GM18907 (cell line): ENCODE measurements at regions not wholly inside any gene's neighbourhood (a gene's known extent, or its start where the extent isn't known, plus 50 kb on each side); places are given as distances from the start of the nearest gene placed in this dataset.
A peak's percentile ranks its signal among the peaks of the same experiment; 100 is the strongest.

Experiments used
- ATAC-seq: cut with Tn5 transposase; IDR thresholded peaks from one replicate; pipeline ENCODE4 v1.9.1; 2021; ENCODE audit warnings: mild to moderate bottlenecking, moderate library complexity; ENCODE audit not compliant: unreplicated experiment

GRCh38 chr13:107866941-107867623 lies 348.3 kb downstream of the LIG4 start:
- no peak for ATAC-seq

- ATAC-seq = no peak
Observed at GRCh38 chr13:107866032-107866940, 349.1 kb downstream of the LIG4 start.

GRCh38 chr13:107865643-107866031 lies 349.7 kb downstream of the LIG4 start:
- ATAC-seq = no peak

- ATAC-seq = no peak
Observed at GRCh38 chr13:107865318-107865575, 350.1 kb downstream of the LIG4 start.

- ATAC-seq = no peak
Observed at GRCh38 chr13:107864543-107865317, 350.6 kb downstream of the LIG4 start.

GRCh38 chr13:107860284-107860683 lies 355.1 kb downstream of the LIG4 start:
- no peak for ATAC-seq

GRCh38 chr13:107854880-107855279 lies 360.5 kb downstream of the LIG4 start:
- no peak for ATAC-seq

DNA sequence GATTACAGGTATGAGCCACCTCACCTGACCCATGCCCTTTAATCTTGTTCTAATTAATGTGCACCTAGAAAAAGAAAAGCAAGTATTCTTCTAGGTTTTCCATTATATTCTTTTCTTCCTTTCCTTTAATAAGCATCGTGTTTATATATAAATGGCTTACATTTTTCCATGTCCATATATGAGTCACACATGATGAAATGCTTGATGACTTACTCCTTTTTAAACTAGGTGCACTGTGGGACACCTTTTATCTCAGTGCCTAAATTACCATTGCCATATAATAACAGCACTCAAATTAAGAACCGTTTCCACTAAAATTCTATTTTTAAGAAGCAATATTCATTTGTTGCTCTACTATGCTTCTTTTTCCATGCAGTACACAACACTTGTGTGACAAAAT lies 363.3 kb downstream of the LIG4 start:
- ATAC-seq = no peak

DNA sequence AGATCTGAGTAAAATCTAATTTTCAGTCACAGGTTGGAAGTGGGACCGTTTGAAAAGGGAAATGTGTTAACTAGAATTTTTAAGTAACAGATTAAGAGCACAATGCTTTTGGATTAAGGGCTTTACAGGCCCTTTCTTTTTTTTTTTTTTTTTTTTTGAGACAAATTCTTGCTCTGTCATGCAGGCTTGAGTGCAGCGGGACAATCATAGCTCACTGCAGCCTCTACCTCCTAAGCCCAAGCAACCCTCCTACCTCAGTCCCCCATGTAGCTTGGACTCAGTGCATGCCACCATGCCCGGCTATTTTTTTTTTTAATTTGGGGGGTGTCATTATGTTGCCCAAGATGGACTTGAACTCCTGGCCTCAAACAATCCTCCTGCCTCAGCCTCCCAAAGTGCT lies 363.7 kb downstream of the LIG4 start:
- ATAC-seq = no peak

DNA sequence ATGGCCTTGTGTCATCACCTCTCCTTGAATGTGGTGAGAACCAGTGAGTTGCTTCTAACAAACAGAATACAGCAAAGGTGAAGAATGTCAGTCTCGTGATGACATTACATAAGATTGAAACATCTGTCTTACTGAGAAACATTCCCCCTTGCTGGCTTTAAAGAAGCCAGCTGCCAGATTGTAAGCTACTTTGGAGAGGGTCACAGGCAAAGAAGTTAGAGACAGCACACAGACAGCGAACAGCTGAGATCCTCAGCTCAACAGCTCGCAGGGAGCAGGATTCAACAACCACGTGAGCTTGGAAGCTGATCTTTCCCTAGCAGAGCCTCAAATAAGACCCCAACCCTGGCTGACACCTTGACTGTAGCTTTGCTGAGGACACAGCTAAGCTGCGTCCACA lies 367.9 kb downstream of the LIG4 start:
- ATAC-seq = no peak

DNA sequence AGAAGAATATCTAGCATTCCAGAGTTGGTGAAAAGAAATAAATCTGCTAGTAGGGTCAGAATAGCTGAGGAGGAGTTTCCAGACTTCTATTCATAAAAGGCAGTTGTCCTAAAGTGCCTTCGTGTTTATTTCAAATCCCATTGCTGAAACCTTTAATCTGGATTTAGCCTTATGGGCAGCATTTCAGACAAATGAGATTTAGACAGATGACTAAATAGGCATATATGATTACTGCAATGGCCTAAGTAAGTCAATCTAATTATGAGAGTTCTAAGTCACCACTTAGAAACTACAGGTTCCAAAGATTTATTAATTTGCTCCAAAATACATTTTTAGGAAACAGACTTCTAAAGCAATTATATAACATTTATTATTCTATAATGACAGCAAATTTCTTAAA lies 368.7 kb downstream of the LIG4 start:
- no peak for ATAC-seq

GRCh38 chr13:107845911-107846310 lies 369.4 kb downstream of the LIG4 start:
- ATAC-seq = no peak

GRCh38 chr13:107843681-107844080 lies 371.7 kb downstream of the LIG4 start:
- no peak for ATAC-seq

- ATAC-seq = no peak
Observed at GRCh38 chr13:107843281-107843680, 372.1 kb downstream of the LIG4 start.

DNA sequence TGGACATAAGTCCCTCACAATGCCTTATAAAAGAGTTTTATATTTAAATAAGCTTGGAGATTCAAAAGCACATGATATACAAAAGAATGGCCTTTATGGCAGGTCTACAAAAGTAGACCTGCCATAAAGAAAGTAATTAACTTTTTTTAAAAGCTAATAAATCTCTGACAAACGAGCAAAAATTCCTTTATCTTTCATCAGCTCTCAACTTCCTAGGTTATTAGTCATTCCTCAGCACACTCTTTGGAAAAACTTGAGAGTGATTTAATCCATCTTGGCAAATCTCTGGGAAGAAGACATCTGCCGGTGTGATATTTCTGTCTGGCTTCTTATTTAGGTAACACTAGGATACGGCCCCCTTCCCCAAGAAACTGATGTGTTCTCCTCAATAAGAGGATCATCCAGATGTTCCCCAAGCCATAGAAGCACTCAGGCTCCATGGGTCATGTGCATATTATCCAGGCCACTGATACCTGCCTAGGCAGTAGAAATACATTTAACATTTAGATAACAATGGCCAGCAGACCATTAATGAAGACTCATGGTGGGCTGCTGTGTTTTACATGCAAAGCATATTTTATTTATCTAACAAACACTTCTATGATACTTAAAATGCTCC lies 372.7 kb downstream of the LIG4 start:
- ATAC-seq = no peak

DNA sequence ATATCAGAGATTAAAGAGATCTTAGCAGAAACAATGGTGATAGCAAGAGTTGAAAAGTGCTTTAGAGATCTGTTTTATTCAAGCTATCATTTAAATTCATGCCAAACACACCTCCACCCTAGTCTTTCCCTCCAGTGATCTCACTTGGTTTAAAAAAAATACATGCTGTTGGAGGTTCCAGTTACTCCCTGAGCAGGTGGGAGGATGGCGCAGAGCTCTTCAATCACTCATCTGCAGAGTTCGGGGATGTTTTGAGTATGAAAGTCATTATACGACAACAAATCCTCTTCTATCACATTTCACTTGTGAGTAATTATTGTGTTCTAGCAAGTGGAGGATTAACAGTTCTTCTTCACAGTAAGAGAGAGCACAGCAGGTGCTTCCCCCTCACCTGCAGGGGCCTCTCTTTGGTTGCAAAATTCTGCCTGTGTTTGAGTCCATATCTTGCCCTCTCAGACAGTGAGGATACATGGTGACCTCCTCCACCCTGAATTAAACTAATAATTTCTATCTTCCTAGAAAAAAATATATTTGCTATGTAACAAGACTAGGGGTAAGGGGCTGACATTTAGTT lies 376.7 kb downstream of the LIG4 start:
- no peak for ATAC-seq

GRCh38 chr13:107836685-107837084 lies 378.7 kb downstream of the LIG4 start:
- no peak for ATAC-seq

- ATAC-seq = peak; percentile 87
Observed at GRCh38 chr13:107835339-107836018, 379.9 kb downstream of the LIG4 start.

- ATAC-seq = no peak
Observed at GRCh38 chr13:107834717-107835116, 380.6 kb downstream of the LIG4 start.

DNA sequence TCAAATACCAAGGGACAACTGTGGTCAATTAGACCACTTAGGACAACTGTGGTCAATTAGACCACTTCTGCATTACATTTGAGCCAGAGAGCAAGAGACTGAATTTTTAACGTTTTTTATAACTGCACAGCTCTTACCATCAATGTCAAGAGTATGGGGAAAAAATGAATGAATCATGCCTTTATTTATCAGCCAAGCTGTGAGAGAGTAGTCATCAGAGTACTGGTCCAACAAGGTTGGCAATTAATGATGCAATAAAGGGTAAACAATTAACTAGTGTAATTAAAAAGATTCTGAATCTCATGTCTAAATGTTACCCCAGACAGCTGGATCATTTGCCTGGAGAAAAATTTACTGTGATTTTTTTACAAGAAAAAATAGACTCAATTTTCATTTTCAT lies 381.1 kb downstream of the LIG4 start:
- ATAC-seq = no peak
